GM11168 (cell line): ENCODE measurements at regions not wholly inside any gene's neighbourhood (a gene's known extent, or its start where the extent isn't known, plus 50 kb on each side); places are given as distances from the start of the nearest gene placed in this dataset.
"Not testable (repeated sequence)": the region's sequence is repeated elsewhere in the genome, so short reads cannot be mapped to it uniquely, and the experiment has no call there.

ENCODE experiments used
- in situ Hi-C: fragments of 300-500 bp; cut with MboI; formaldehyde crosslinking; loops from one replicate; pipeline ENCODE4 v1.12.0; 2022; ENCODE audit warnings: low sequenced_read_pairs; ENCODE audit not compliant: unreplicated experiment

- in situ Hi-C loops, result no loop called here
These were observed 321.5 kb upstream of the CADM2 start for GRCh38 chr3:84637272-84637671.

GRCh38 chr3:84666468-84666867 is 292.3 kb upstream of the CADM2 start:
- in situ Hi-C loops, result no loop called here

- in situ Hi-C loops, result no loop called here
These were observed 279.6 kb upstream of the CADM2 start for GRCh38 chr3:84679211-84679610.

DNA sequence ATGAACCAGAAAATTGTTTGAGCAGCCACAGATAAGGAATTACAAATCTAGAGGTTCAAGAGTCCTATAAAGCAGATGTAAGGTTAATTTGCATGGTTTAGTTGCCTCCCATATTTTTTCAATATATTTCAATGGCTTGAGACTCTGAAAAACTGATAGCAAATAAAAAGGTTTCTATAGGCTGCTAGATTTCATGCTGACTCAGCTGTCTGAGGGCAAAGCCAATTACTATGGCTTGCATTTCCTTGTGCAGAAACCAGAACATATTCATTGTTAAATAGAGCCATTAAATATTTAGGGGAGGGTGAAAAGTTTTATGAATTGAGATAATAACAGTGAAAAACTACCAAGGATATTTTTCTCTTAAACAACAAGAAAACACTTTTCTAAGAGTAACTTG is 278.1 kb upstream of the CADM2 start:
- in situ Hi-C loops, result no loop called here

GRCh38 chr3:84683493-84683892 is 275.3 kb upstream of the CADM2 start:
- in situ Hi-C loops, result no loop called here

DNA sequence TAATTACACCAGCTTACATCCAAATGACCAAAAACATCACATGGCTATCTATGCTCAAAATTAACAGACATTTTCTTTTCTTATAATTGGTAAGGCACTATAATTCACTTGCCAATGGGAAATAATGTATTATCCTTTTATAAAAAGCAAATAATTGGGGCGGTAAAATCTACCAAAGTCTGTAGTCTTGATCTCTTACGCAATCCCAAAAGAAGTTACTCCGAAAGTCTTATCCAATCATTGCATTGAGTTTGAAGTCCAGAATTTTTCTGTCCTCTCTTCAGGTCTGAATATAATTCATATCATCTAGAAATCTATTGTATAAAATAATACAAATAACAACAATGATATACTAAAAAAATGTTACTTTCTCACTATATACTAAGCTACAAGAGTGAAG is 273.3 kb upstream of the CADM2 start:
- in situ Hi-C loops, result no loop called here

DNA sequence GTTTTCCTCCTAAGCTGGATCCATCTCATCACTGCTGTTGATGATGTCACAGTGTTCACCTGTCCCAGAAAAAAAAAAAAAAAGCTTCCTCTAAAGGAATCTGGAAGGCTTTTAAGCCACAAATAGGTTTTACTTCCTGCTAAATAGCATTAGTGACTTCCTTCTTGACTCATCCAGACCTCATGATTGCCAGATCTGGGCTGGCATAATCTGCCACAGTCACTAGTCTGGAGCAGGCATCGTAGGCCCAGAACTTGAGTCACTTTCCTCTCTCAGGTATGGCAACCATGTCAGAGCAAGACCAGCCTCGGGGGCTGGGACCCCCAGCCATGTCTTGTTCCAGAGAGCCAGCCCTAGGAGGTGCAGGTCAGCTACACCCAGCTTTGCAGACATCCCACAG is 266.5 kb upstream of the CADM2 start:
- in situ Hi-C loops, result no loop called here

DNA sequence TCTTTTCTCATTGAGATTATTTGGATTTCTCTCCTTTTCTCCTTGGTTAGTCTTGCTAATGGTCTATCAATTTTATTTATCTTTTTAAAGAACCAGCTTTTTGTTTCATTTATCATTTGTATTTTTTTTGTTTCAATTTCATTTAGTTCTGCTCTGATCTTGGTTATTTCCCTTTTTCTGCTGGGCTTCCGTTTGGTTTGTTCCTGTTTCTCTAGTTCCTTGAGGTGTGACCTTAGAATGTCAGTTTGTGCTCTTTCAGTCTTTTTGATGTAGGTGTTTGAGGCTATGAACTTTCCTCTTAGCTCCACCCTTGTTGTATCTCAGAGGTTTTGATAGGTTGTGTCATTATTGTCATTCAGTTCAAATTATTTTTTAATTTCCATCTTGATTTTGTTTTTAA is 248.5 kb upstream of the CADM2 start:
- in situ Hi-C loops, result not testable (repeated sequence)

GRCh38 chr3:84717894-84718293 is 240.9 kb upstream of the CADM2 start:
- in situ Hi-C loops, result no loop called here

DNA sequence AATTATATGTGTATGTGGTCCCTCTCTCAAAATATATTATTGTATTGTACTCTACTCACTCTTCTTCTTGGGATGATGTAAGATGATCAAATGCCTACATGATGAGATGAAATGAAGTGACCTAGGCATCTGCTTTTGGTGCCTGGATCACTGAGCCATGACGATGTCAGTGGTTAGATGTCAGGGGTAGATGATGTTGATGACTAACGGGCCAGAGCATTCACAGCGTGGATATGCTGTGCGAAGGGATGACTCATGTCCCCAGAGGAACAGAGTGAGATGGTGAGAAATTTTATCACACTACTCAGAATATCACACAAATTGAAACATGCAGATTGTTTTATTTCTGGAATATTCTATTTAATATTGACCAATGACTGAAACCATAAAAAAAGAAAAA is 233.9 kb upstream of the CADM2 start:
- in situ Hi-C loops, result no loop called here

DNA sequence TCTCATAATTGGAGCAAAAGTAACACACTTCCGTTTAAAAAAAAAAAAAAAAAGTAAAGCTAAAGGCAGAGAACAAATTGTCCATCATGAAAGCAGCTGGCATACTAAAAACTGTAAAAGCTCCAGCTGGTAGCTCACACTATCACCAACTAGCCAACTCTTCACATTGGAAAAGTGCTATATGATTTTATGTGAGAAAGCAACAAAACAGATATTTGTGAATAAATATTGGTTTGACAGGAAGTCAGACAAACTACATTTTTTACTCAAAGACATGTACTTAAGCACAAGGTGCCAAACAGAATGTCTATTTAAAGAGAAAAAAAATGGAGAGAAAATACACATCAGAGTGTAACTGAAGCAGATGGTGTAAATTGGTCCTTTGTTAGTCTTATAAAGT is 231.2 kb upstream of the CADM2 start:
- in situ Hi-C loops, result no loop called here

- in situ Hi-C loops, result not testable (repeated sequence)
These were observed 224.1 kb upstream of the CADM2 start for GRCh38 chr3:84734731-84735130.

DNA sequence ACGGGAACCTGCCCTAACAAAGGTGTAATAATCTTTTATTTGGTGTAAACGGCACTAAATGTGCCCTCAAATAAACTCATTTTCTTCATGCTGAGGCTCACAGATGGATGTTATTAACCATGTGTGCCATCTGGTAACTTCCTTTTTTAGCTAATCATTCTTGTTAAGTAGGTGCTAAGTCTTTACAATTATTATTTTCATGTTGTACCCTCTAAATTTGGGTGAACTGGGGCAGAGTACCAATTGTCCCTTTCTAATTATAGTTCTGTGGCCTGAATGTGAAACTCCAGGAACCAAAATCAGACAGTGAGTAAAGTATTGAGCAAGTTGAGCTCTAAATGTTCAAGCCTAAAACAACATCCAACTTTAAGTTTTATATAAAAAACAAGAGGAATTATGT is 220.7 kb upstream of the CADM2 start:
- in situ Hi-C loops, result no loop called here

- in situ Hi-C loops, result no loop called here
These were observed 215.8 kb upstream of the CADM2 start for GRCh38 chr3:84742915-84743425.

- in situ Hi-C loops, result no loop called here
These were observed 214.7 kb upstream of the CADM2 start for GRCh38 chr3:84744130-84744529.

DNA sequence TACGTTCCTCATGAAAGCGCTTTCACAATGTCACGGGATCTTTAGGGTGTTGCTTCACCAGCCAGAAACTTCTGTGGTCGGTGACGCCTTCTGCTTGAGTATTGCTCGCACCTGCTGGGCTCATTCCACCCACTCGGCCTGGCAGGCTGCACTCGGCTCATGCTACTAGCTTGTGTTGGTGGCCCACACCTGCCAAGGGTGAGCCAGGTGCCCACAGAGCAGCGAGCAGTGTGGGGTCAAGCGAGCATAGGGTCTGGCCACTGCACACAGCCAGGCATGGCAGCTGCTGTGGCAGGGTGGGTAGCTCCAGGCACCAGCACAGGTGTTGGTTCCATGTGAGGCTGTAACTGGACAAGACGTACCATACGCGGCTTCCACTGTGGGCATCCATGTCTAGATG is 202.9 kb upstream of the CADM2 start:
- in situ Hi-C loops, result no loop called here

DNA sequence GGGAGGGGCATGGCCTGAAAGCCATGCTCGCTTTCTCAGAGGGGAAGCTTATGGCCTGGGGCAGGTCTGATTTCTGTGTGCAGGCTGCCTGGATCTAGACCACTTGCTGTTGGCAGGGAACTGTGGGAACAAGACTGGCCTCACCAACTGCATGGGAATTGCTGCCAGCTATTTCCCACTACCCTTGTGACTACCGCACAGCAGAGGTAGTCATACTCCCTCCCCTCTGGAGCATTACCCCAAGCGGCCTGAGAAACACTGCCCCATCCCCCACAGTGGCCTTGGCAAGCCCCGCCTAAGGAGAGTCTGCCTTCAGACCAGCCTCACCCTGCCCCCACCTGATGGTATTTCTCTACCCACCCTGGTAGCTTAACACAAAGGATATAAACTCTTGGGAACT is 199.4 kb upstream of the CADM2 start:
- in situ Hi-C loops, result no loop called here

GRCh38 chr3:84772841-84773240 is 185.9 kb upstream of the CADM2 start:
- in situ Hi-C loops, result no loop called here

- in situ Hi-C loops, result no loop called here
These were observed 175.5 kb upstream of the CADM2 start for GRCh38 chr3:84783281-84783680.

- in situ Hi-C loops, result no loop called here
These were observed 168.8 kb upstream of the CADM2 start for GRCh38 chr3:84789961-84790360.

- in situ Hi-C loops, result no loop called here
These were observed 151.8 kb upstream of the CADM2 start for GRCh38 chr3:84806958-84807357.

DNA sequence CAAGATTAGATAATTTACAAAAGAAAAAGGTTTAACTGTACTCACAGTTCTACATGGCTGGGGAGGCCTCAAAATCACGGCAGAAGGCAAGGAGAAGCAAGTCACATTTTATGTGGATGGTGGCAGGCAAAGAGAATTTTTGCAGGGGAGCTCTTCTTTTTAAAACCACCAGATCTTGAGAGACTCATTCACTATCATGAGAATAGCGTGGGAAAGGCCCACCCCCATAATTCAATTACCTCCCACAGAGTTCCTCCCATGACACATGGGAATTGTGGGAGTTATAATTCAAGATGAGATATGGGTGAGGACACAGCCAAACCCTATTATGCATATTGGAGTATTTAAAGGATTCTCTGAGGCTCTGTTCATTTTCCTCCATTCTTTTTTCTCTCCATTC is 138.7 kb upstream of the CADM2 start:
- in situ Hi-C loops, result no loop called here

DNA sequence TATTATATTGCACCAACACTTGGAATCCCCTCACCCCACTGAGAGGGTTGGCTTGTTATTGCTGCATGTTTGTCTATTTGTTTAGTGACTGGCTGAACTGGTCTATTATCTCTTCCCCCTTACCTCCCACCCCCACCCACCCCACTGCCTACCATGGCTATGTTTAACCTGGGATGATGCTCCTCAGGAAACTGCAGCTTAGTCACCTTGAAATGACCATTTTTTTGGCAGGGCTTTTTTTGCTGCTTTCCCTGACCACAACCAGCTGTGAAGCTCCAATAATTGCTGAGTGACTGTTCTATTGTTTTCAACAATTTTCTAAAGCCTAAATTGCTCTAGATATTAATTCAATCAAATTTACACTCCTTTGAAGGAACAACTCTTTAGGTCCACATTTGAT is 137.9 kb upstream of the CADM2 start:
- in situ Hi-C loops, result no loop called here
